NCI-H82 (cell line): ENCODE measurements at regions not wholly inside any gene's neighbourhood (a gene's known extent, or its start where the extent isn't known, plus 50 kb on each side); places are given as distances from the start of the nearest gene placed in this dataset.

Experiments used
- DNase-seq: peaks from one replicate; lab custom pipeline; 2025; lab: John Stamatoyannopoulos, UW

DNA sequence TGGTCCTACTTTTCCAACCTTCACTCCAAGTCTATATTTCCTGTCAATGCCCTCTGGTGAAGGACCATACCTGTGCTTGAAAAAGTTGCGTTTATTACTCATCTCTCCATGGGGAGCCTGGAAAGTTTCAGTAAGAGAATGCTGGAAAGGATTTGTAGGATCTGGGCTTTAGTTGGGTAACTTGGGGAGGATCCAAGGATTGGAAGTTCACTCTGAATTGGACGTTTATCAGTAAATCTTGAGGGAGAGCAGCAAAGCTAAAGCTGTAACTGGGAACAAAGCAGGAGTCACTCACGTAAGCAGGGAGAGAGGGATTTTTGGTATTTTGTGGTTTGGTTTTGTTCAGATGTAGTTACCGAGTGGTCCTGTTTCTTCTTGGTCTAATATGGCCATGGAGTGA, 51.4 kb upstream of the NPVF start:
- DNase-seq: no peak

DNA sequence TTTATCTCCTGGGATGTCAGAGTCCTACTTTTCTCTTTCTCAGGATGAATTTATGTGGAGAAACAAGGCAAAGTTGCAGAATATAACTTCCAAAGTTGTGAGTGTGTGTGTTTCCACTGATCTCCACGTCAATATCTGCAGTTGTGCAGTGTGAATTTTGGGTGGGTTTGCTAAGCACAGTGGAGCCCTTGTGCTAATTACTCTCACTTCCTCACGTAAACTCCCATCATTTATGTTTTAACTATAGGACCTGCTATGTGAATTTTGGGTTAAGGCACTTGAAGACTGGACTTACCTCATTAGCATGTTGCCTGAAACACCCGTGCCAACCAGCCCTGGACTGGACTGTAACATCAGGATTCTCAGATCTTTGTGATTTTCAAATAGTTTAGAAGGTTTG, 51.9 kb upstream of the NPVF start:
- DNase-seq: no peak

DNA sequence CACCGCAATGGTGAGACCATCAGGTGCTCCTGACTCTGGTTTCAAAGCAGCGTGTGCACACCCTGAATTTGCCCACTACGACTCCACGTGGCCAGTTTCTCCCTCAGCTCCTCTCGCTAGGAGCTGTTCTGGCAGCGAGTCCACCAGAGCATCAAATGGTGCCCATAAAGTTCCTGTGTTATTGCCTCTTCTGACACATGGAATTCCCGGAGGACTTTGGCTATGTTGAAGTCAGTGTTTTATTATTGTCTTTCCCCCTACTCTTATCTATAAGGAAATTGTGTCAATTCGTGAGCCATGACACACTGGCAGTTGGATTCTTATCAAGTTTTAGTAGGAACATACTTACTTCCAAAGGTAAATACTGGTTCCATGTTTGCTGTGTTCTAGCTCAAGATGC, 53.9 kb upstream of the NPVF start:
- no peak for DNase-seq

DNA sequence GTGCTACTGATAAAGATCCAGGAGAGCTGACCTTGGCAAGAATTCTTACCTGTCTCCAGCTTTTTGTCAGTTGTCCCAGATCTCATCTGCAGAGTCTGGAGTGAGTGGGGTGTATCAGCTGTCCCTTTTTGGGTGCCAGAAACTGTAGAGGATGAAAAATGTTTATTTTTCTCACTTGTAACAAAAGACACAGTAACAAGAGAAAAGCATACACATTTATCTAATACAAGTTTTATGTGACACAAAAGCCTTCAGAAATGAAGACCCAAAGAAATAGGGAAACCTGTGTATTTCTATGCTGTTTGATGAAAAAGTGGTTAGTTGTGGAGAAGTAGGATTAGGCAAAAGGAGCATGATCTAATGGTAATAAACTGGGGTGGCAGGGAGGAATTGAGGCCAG, 58.5 kb upstream of the NPVF start:
- no peak for DNase-seq

- DNase-seq: no peak
Observed at GRCh38 chr7:25287291-25287690, 59.0 kb upstream of the NPVF start.

DNA sequence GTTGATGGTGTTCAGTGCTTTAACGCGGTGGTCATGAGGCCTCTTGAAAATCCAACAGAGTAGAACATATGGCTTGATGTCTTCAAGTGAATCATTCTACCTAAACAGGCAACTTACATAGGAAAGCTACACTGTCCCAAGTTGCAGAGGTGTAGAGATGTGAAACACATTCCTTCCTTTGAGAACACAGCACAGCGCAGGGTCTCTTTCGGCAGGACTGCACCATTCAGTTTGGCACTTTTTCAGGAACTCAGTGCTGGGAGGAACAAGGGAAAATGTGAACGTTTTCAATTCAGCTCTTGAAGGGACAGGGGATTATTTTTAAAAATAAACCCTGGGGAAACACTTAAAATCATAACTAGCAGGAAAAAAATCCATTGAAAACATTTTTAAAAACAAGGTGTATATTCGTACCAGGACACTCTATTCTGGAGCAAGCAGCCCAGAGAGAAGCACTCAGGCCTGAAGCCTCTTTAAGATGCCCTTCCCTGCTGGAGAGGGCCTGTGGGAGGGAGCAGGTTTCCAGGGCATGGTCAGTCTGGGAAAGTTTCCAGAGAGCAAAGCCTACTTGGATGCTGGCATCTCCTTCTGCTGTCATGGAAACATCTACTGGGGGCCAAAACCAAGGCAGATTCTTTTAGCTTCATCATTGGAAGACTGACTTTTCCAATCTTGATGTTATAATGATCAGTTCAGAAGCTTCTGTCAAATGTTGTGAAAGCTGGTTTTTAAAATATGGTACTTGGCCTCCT, 60.4 kb upstream of the NPVF start:
- no peak for DNase-seq

DNA sequence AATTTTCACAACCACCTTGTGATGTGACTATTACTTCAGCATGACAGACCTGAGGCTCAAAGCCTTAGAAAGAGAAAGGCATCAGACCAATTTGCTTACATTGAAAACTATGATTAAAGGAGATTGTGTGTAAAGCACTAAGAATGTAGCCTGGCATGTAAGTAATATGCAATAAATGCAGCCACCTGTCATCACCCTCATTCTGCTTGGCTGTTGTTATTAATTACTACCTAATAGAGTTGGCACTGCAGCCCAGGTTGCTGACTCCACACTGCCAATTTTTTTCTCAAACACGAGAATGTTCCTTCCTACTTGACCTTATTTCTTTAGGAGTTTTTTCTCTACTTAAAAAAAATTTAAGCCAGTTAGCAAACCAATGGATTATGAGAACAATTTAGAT, 61.2 kb upstream of the NPVF start:
- no peak for DNase-seq

DNA sequence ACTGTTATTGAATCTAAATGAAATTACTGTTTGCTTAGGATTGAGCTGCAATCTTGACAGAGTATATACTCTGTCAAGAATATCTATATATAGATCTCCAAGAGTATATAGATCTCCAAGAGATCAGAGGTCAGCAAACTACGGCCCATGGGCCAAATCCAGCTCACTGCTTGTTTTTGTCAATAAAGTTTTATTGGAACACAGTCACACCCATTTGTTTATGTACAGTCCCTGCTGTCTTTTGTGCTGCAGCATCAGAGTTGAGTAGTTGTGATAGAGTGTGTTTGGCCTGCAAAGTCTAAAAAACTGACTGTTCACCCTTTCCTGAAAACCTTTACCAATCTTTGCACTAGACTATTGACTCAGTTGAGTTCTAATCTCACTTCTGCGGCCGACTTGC, 66.3 kb upstream of the NPVF start:
- no peak for DNase-seq

GRCh38 chr7:25295387-25295786, 67.1 kb upstream of the NPVF start:
- no peak for DNase-seq

DNA sequence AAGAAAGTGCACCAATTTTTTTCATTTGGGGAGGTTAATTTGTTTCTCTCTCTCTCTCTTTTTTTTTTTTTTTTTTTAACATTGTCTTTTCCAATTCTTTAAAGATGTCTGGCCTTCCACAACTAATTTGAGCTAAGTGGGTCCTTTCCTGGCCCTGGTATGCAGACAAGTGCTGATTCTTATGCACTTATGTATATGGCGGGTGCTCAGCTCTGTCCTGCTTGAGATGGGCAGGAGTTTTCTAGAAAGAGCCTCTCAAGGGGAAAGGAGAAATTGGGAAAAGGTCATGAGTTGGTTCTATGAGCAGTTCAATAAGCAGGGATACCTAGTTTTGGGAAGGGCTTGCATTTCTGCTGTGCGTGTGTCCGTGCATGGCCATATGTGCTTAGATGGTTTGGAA, 67.8 kb upstream of the NPVF start:
- DNase-seq: no peak

- no peak for DNase-seq
Observed at GRCh38 chr7:25297278-25297677, 69.0 kb upstream of the NPVF start.

GRCh38 chr7:25303281-25304181, 75.2 kb upstream of the NPVF start:
- DNase-seq: no peak

GRCh38 chr7:25304691-25305090, 76.4 kb upstream of the NPVF start:
- no peak for DNase-seq

DNA sequence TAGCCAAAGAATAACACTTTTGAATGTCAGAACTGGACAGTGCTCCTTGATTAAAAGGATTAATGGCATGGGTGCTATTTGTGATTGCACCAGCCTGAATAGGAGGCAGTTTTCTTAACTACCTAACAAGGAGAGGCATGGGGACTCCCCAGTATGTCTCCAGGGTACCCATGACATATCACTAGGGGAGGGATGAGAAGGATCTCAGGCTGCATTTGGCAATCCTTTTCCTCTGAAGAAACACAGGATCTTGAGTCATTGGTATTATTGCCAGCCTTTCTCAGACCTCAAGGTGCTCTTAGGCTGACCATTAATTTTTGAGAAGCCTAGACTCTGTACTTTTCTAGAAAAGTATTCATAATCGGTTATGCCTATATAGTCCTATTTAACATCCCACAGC, 77.5 kb upstream of the NPVF start:
- DNase-seq: no peak

DNA sequence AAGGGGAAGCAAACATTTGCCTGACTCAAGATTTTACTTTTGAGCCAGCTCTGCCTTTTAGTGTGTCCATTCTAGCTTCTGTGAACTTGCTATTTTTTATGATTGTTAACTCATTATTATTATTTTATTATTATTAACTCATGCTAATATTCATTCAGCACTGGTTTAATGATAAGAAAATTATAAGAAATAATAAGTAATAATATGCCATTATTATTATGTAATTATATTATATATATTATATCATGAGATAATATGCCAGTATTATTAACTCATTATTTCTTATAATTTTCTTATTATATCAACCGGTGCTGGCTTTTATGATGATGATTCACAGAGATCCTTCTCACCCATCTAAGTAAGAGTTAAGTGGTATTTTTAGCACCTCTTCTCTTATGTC, 79.3 kb upstream of the NPVF start:
- DNase-seq: no peak

- DNase-seq: no peak
Observed at GRCh38 chr7:25308246-25308645, 80.0 kb upstream of the NPVF start.

DNA sequence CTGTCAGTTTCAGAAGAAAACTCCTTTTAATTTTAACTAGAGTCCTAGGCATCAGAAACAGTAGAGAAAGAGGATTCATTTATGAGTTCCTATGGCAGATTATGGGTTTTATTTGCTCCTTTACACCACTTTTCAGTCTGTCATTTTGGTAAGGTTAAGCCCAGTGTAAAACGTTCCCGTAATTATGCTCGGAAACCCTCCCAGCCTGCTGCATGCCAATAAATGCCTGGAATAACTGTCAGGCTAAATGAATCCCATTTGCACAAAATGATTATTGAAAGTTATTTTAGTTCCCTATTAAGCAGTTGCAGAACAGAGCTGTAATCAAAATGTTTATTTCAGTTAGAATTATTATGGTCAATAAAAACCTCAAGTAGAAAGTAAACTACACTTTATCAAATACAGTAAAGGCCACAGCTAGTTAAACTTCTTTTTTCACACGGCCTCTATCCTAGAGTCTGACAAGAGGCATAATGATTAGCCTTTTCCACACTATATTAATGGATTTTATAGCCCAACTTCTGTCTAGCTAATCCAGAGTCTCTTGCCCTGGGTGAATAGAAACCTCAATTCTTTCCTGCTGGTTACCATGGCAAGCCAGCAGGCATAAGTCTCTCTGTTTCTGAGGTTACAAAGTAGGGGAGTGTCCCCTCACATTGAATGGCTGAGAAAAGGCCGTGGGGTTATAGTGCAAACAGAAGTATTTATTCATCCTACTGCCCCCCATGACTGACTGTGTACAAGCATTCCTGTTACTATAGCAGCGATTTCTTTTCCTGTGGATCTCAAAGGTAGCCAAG, 80.8 kb upstream of the NPVF start:
- no peak for DNase-seq

DNA sequence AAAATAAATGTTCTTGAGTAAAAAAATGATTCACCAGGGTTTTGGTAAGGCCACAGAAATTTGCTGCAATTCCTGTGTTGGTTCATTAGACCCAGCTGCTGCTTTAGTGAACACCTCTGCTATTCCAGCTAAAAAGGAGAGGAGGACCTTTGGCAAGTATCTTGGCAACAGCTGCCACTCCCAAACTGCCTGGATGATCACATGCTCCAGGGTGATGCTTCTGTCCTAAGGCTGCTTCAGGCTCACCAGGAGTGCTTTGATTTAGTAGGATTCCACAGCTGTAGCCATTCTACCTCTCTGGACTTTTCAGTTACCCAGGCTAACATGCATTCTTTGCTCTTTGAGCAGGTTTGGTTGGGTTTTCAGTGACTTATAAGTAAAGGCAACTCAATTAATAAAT, 82.6 kb upstream of the NPVF start:
- no peak for DNase-seq

DNA sequence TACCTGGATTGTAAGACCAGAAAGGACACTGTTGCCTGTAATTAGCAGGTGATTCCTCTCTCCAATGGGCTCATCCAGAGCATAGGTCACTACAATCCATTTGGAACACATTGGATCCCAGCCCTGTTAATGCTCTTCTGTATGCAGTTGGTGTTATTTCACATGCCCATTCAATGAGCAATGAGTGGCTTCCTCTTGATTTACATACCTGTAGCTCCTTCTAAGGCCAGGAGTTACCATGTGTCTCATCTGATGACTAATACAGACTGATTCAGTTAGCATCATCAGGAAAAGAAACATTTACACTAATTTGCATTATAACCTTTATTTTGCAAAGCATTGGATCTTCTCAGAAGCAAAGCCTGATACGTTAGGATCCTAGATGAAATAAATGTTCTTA, 83.1 kb upstream of the NPVF start:
- DNase-seq: no peak

- DNase-seq: no peak
Observed at GRCh38 chr7:25312968-25313367, 84.7 kb upstream of the NPVF start.

DNA sequence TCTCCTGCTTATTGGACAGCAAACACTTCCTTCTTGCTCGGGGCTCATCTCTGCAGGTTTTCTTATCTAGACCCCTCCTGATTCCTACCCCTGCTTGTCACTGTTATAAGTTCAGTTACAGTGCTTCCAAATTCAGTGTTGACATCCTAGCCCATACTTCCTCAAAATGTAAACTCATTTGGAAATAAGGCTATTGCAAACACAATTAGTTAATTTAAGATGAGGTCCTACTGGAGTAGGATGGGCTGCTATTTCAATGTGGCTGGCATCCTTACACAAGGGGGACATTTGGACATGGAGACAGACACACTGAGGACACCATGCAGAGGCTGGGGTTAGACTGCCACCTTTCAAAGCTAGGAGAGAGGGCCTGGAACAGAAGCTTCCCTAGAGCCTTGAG, 85.2 kb upstream of the NPVF start:
- DNase-seq: no peak

- no peak for DNase-seq
Observed at GRCh38 chr7:25314094-25314730, 85.9 kb upstream of the NPVF start.
